ENCODE measurements at regions not wholly inside any gene's neighbourhood (a gene's known extent, or its start where the extent isn't known, plus 50 kb on each side); places are given as distances from the start of the nearest gene placed in this dataset.

DNA sequence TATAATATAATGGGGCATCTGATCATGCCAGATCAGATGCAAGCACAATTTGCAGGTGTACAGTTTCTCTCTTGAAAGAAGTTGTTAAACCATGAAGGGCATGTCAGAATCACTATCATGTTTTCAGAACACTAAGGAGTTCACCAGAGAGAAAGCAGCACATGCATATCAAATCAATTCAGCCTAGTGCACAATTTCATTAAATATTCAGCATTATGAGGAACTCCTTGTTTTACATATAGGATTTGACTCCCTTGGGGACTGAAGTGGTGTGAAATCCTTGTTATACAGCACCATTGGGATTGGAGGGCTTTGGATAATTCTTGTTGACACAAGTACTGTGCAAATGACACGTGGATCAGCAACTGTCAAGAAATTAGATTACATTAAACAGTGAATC is 562.1 kb upstream of the KLHL29 start:
- TF ChIP-seq, protein P1, sequence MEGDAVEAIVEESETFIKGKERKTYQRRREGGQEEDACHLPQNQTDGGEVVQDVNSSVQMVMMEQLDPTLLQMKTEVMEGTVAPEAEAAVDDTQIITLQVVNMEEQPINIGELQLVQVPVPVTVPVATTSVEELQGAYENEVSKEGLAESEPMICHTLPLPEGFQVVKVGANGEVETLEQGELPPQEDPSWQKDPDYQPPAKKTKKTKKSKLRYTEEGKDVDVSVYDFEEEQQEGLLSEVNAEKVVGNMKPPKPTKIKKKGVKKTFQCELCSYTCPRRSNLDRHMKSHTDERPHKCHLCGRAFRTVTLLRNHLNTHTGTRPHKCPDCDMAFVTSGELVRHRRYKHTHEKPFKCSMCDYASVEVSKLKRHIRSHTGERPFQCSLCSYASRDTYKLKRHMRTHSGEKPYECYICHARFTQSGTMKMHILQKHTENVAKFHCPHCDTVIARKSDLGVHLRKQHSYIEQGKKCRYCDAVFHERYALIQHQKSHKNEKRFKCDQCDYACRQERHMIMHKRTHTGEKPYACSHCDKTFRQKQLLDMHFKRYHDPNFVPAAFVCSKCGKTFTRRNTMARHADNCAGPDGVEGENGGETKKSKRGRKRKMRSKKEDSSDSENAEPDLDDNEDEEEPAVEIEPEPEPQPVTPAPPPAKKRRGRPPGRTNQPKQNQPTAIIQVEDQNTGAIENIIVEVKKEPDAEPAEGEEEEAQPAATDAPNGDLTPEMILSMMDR (conservative IDR thresholded peaks at IDR 0.05), result no peak
- no peak for TF ChIP-seq ZFX (IDR thresholded peaks at IDR 0.05)

All from C4-2B (cell line).